ENCODE measurements at regions not wholly inside any gene's neighbourhood (a gene's known extent, or its start where the extent isn't known, plus 50 kb on each side); places are given as distances from the start of the nearest gene placed in this dataset.
A peak's percentile ranks its signal among the peaks of the same experiment; 100 is the strongest.
"Not testable (repeated sequence)": the region's sequence is repeated elsewhere in the genome, so short reads cannot be mapped to it uniquely, and the experiment has no call there.

GRCh38 chr1:47688461-47689296 lies 250.8 kb downstream of the FOXD2 start:
- Mint-ChIP-seq H3K4me3 (ENCODE audit: unreplicated experiment) (no peak overlapping the region), H3K27me3 (ENCODE audit: low read depth) (peaks cover 14% of the 10 kb centered on the region), H3K36me3 (ENCODE audit: low read depth) (no peaks in the 10 kb centered on the region), H3K27ac (ENCODE audit: unreplicated experiment) (no peak overlapping the region), H3K4me1 (ENCODE audit: low read depth) (peaks cover 40% of the 10 kb centered on the region), H3K9me3 (ENCODE audit: low read depth) (no peaks in the 10 kb centered on the region)
- TF ChIP-seq, protein P1, sequence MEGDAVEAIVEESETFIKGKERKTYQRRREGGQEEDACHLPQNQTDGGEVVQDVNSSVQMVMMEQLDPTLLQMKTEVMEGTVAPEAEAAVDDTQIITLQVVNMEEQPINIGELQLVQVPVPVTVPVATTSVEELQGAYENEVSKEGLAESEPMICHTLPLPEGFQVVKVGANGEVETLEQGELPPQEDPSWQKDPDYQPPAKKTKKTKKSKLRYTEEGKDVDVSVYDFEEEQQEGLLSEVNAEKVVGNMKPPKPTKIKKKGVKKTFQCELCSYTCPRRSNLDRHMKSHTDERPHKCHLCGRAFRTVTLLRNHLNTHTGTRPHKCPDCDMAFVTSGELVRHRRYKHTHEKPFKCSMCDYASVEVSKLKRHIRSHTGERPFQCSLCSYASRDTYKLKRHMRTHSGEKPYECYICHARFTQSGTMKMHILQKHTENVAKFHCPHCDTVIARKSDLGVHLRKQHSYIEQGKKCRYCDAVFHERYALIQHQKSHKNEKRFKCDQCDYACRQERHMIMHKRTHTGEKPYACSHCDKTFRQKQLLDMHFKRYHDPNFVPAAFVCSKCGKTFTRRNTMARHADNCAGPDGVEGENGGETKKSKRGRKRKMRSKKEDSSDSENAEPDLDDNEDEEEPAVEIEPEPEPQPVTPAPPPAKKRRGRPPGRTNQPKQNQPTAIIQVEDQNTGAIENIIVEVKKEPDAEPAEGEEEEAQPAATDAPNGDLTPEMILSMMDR (IDR thresholded peaks at IDR 0.05): no peak
- no peak for DNase-seq (ENCODE audit: low spot score)

GRCh38 chr1:47689894-47690293 lies 252.1 kb downstream of the FOXD2 start:
- H3K36me3 Mint-ChIP-seq (ENCODE audit: low read depth): no peaks in the 10 kb centered on the region
- TF ChIP-seq, protein P1 (IDR thresholded peaks at IDR 0.05): no peak
- DNase-seq (ENCODE audit: low spot score): no peak
- no peak overlapping the region for H3K27ac Mint-ChIP-seq (ENCODE audit: unreplicated experiment)
- H3K4me3 Mint-ChIP-seq (ENCODE audit: unreplicated experiment): no peak overlapping the region
- peaks cover 14% of the 10 kb centered on the region for H3K27me3 Mint-ChIP-seq (ENCODE audit: low read depth)
- peaks cover 31% of the 10 kb centered on the region for H3K4me1 Mint-ChIP-seq (ENCODE audit: low read depth)
- H3K9me3 Mint-ChIP-seq (ENCODE audit: low read depth): no peaks in the 10 kb centered on the region

- Mint-ChIP-seq H3K27me3 (ENCODE audit: low read depth) (peaks cover 14% of the 10 kb centered on the region), H3K27ac (ENCODE audit: unreplicated experiment) (no peak overlapping the region), H3K4me3 (ENCODE audit: unreplicated experiment) (no peak overlapping the region), H3K4me1 (ENCODE audit: low read depth) (peaks cover 24% of the 10 kb centered on the region), H3K9me3 (ENCODE audit: low read depth) (no peaks in the 10 kb centered on the region), H3K36me3 (ENCODE audit: low read depth) (no peaks in the 10 kb centered on the region)
- TF ChIP-seq, protein P1 (IDR thresholded peaks at IDR 0.05): no peak
- no peak for DNase-seq (ENCODE audit: low spot score)
These were observed 252.8 kb downstream of the FOXD2 start for GRCh38 chr1:47690341-47691250.

- not testable (repeated sequence) for H3K36me3 Mint-ChIP-seq (ENCODE audit: low read depth); H3K4me3 Mint-ChIP-seq (ENCODE audit: unreplicated experiment); H3K27ac Mint-ChIP-seq (ENCODE audit: unreplicated experiment); H3K9me3 Mint-ChIP-seq (ENCODE audit: low read depth)
- Mint-ChIP-seq H3K4me1 (ENCODE audit: low read depth) (peaks cover 17% of the 10 kb centered on the region), H3K27me3 (ENCODE audit: low read depth) (peaks cover 14% of the 10 kb centered on the region)
- peak; percentile 5 for DNase-seq (ENCODE audit: low spot score)
These were observed 253.4 kb downstream of the FOXD2 start for GRCh38 chr1:47691293-47691692.

DNA sequence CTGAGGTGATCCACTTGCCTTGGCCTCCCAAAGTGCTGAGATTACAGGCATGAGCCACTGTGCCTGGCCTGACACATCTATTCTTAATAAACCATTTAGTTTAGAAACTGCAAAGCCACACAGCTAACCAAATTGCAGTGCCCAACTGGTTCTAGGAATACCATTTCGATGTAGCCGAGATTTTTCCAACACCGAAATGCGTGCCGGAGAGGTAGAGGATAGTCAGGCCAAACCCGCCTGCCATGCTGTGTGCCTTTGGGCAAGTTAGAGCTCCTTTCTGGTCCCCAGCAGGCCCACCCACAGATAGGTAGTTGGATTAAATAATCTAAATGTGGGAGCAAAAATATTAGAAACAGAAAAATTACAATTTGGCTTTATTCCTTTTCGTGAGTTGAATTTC lies 254.4 kb downstream of the FOXD2 start:
- Mint-ChIP-seq H3K36me3 (ENCODE audit: low read depth) (no peaks in the 10 kb centered on the region), H3K4me3 (ENCODE audit: unreplicated experiment) (no peak overlapping the region), H3K4me1 (ENCODE audit: low read depth) (peaks cover 8% of the 10 kb centered on the region), H3K27me3 (ENCODE audit: low read depth) (peaks cover 14% of the 10 kb centered on the region), H3K27ac (ENCODE audit: unreplicated experiment) (no peak overlapping the region), H3K9me3 (ENCODE audit: low read depth) (no peaks in the 10 kb centered on the region)
- no peak for DNase-seq (ENCODE audit: low spot score)
- TF ChIP-seq, protein P1 (IDR thresholded peaks at IDR 0.05): no peak

All from chondrocyte (in vitro differentiated cells).